H1 (cell line): ENCODE measurements at regions not wholly inside any gene's neighbourhood (a gene's known extent, or its start where the extent isn't known, plus 50 kb on each side); places are given as distances from the start of the nearest gene placed in this dataset.

ENCODE experiments used
- EZH2 ChIP-seq: fragments of 200-600 bp; sonication (generic); IDR thresholded peaks from 2 replicates; pipeline ENCODE4 v1.7.1; 2012; ENCODE audit warnings: low read depth, mild to moderate bottlenecking, moderate library complexity, low read length, inconsistent platforms; ENCODE audit not compliant: severe bottlenecking
- POLR2A ChIP-seq, 2 experiments: IDR thresholded peaks; 1 replicate in 1 of 2; 2 replicates in 1 of 2; pipeline ENCODE4 v1.6.1; 2011; ENCODE audit warnings: low read depth in 2 of 2, low read length in 2 of 2, mild to moderate bottlenecking in 2 of 2; ENCODE audit errors: control extremely low read depth in 1 of 2
- POU5F1 ChIP-seq: IDR thresholded peaks from 2 replicates; pipeline ENCODE4 v1.6.1; 2011; ENCODE audit warnings: low read depth, mild to moderate bottlenecking, low read length, moderate library complexity
- RAD21 ChIP-seq, 2 experiments: IDR thresholded peaks in 1 of 2; conservative IDR thresholded peaks in 1 of 2; 2 replicates each; pipeline ENCODE4 v1.6.1; 2011; ENCODE audit warnings: low read depth in 2 of 2, low read length in 2 of 2, improper control_type of control experiment in 1 of 2, inconsistent platforms in 1 of 2, mild to moderate bottlenecking in 1 of 2, moderate library complexity in 1 of 2
- SIRT6 ChIP-seq: IDR thresholded peaks from one replicate; pipeline ENCODE4 v1.7.1; 2012; ENCODE audit warnings: low read length, inconsistent platforms
- TAF7 ChIP-seq: optimal IDR thresholded peaks from 2 replicates; pipeline ENCODE3; 2011; ENCODE audit warnings: low read depth, mild to moderate bottlenecking, inconsistent platforms, low read length, moderate library complexity, borderline replicate concordance
- TCF12 ChIP-seq: IDR thresholded peaks from 2 replicates; pipeline ENCODE4 v1.6.1; 2011; ENCODE audit warnings: low read depth, mild to moderate bottlenecking, low read length
- YY1 ChIP-seq: IDR thresholded peaks from 2 replicates; pipeline ENCODE4 v1.6.1; 2011; ENCODE audit warnings: low read depth, mild to moderate bottlenecking, low read length
- ZNF274 ChIP-seq: IDR thresholded peaks from 2 replicates; pipeline ENCODE4 v1.7.0; 2012; ENCODE audit warnings: low read length, borderline replicate concordance; ENCODE audit errors: extremely low read depth
- TF ChIP-seq, protein P1 (sequence below): fragments of 300-600 bp; sonication (generic); IDR thresholded peaks from 2 replicates; pipeline ENCODE4 v1.7.1; 2012; ENCODE audit warnings: low read length, moderate library complexity, mild to moderate bottlenecking, inconsistent platforms; ENCODE audit not compliant: insufficient replicate concordance

DNA sequence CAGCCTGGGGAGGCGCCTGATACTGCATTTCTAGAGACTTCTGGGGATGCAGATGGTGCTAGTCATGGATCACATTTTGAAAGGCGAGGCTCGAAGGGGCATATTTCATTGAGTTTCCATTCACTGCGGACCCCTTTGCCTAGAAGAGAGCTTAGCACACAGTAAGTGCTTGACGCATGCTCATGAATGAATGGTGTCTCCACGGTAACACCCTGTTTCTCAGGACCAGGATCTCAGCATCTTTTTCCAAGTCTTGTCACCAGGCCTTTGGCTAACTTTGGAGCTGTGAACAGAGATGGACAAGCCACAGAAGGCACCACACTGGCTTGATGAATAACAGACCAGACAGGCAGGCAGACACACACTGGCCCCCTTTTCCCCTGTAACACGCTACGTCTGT lies 151.3 kb downstream of the FOXL1 start (continued):
- TF ChIP-seq, protein P1, sequence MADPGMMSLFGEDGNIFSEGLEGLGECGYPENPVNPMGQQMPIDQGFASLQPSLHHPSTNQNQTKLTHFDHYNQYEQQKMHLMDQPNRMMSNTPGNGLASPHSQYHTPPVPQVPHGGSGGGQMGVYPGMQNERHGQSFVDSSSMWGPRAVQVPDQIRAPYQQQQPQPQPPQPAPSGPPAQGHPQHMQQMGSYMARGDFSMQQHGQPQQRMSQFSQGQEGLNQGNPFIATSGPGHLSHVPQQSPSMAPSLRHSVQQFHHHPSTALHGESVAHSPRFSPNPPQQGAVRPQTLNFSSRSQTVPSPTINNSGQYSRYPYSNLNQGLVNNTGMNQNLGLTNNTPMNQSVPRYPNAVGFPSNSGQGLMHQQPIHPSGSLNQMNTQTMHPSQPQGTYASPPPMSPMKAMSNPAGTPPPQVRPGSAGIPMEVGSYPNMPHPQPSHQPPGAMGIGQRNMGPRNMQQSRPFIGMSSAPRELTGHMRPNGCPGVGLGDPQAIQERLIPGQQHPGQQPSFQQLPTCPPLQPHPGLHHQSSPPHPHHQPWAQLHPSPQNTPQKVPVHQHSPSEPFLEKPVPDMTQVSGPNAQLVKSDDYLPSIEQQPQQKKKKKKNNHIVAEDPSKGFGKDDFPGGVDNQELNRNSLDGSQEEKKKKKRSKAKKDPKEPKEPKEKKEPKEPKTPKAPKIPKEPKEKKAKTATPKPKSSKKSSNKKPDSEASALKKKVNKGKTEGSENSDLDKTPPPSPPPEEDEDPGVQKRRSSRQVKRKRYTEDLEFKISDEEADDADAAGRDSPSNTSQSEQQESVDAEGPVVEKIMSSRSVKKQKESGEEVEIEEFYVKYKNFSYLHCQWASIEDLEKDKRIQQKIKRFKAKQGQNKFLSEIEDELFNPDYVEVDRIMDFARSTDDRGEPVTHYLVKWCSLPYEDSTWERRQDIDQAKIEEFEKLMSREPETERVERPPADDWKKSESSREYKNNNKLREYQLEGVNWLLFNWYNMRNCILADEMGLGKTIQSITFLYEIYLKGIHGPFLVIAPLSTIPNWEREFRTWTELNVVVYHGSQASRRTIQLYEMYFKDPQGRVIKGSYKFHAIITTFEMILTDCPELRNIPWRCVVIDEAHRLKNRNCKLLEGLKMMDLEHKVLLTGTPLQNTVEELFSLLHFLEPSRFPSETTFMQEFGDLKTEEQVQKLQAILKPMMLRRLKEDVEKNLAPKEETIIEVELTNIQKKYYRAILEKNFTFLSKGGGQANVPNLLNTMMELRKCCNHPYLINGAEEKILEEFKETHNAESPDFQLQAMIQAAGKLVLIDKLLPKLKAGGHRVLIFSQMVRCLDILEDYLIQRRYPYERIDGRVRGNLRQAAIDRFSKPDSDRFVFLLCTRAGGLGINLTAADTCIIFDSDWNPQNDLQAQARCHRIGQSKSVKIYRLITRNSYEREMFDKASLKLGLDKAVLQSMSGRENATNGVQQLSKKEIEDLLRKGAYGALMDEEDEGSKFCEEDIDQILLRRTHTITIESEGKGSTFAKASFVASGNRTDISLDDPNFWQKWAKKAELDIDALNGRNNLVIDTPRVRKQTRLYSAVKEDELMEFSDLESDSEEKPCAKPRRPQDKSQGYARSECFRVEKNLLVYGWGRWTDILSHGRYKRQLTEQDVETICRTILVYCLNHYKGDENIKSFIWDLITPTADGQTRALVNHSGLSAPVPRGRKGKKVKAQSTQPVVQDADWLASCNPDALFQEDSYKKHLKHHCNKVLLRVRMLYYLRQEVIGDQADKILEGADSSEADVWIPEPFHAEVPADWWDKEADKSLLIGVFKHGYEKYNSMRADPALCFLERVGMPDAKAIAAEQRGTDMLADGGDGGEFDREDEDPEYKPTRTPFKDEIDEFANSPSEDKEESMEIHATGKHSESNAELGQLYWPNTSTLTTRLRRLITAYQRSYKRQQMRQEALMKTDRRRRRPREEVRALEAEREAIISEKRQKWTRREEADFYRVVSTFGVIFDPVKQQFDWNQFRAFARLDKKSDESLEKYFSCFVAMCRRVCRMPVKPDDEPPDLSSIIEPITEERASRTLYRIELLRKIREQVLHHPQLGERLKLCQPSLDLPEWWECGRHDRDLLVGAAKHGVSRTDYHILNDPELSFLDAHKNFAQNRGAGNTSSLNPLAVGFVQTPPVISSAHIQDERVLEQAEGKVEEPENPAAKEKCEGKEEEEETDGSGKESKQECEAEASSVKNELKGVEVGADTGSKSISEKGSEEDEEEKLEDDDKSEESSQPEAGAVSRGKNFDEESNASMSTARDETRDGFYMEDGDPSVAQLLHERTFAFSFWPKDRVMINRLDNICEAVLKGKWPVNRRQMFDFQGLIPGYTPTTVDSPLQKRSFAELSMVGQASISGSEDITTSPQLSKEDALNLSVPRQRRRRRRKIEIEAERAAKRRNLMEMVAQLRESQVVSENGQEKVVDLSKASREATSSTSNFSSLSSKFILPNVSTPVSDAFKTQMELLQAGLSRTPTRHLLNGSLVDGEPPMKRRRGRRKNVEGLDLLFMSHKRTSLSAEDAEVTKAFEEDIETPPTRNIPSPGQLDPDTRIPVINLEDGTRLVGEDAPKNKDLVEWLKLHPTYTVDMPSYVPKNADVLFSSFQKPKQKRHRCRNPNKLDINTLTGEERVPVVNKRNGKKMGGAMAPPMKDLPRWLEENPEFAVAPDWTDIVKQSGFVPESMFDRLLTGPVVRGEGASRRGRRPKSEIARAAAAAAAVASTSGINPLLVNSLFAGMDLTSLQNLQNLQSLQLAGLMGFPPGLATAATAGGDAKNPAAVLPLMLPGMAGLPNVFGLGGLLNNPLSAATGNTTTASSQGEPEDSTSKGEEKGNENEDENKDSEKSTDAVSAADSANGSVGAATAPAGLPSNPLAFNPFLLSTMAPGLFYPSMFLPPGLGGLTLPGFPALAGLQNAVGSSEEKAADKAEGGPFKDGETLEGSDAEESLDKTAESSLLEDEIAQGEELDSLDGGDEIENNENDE: no peak
- TF ChIP-seq SIRT6 (no peak), POLR2A (IDR thresholded peaks at IDR 0.05; ENCODE audit: control extremely low read depth in 1 of 2, low read depth in 2 of 2, low read length in 2 of 2) (no peak), ZNF274 (no peak), POU5F1 (no peak), RAD21 (IDR thresholded peaks at IDR 0.05 in 1 of 2, conservative IDR thresholded peaks at IDR 0.05 in 1 of 2; ENCODE audit: low read depth in 2 of 2, low read length in 2 of 2) (no peak), YY1 (no peak), EZH2 (no peak), TCF12 (no peak), TAF7 (no peak)
